RKO (cell line): ENCODE measurements at regions not wholly inside any gene's neighbourhood (a gene's known extent, or its start where the extent isn't known, plus 50 kb on each side); places are given as distances from the start of the nearest gene placed in this dataset.

Source experiments
- DNase-seq: peaks from one replicate; pipeline ENCODE4 v3.0.0-alpha.2; 2016; ENCODE audit warnings: low spot score

DNA sequence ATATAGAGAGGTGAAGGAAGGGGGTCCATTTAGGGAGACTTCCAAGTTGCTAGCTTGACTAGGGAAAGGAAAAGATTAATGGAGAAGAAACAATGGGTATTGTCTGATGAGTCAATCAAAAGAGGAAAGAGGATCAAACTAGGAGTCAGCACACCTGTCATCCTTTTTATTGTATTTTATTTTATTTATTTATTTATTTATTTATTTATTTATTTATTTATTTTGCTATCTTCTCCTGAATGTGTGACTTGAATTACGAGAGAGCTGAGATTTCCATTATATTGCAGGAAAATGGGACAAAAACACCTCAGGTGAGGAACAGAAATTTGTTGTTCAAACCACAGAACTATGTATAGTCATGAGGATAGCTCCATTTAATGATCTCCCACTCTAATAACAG lies 58.9 kb downstream of the NUDT11 start:
- DNase-seq, result no peak

- DNase-seq, result no peak
Observed at GRCh38 chrX:51435101-51435500, 61.3 kb downstream of the NUDT11 start.

- no peak for DNase-seq
Observed at GRCh38 chrX:51421972-51422597, 74.3 kb downstream of the NUDT11 start.

DNA sequence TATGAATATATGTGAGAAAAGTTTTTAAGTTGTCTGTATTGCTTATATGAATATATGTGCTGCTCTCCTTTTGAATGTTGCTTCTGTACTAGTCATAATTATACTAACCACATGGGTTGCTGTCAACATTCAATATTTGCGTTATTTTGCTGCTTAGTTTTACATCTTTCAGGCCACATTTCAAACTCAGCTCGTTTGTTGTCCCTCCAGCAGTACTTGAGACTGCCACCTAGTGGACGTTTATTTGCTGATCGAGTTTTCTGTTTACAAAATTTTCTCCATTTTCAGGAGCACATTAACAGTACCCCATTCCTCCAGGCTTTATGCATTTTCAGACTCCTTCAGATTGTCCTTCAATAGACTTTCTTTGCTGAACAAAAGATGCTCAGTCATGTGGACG lies 75.8 kb downstream of the NUDT11 start:
- peak; percentile 63 for DNase-seq

- no peak for DNase-seq
Observed at GRCh38 chrX:51408462-51408861, 75.8 kb downstream of the NUDT10 start.

- no peak for DNase-seq
Observed at GRCh38 chrX:51407520-51408409, 75.1 kb downstream of the NUDT10 start.

DNA sequence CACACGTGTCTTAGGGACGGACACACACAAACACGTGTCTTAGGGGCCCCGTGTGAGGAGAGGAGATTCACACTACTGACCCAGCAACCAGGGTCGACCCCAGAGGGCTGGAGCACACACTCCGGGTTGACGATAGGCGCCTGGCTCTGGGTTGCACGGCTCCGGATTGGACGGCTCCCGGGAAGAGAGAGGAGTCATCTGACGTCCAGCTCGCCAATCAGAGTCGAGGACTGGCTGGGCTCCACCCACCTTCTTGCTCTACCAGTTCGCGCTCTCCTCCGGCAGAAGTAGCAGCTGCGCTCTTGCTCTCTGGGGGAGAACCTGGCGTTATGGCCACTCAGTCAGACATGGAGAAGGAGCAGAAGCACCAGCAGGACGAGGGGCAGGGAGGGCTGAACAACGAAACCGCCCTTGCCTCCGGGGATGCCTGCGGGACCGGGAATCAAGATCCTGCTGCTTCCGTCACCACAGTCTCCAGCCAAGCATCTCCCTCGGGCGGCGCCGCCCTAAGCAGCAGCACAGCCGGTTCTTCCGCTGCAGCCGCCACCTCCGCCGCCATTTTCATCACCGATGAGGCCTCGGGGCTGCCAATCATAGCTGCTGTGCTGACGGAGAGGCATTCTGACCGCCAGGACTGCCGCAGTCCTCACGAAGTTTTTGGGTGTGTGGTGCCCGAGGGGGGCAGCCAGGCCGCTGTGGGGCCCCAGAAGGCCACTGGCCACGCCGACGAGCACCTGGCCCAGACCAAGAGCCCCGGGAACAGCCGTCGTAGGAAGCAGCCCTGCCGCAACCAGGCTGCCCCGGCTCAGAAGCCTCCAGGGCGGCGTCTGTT lies 74.3 kb downstream of the NUDT10 start:
- DNase-seq, result no peak

- DNase-seq, result no peak
Observed at GRCh38 chrX:51404445-51404844, 71.8 kb downstream of the NUDT10 start.

DNA sequence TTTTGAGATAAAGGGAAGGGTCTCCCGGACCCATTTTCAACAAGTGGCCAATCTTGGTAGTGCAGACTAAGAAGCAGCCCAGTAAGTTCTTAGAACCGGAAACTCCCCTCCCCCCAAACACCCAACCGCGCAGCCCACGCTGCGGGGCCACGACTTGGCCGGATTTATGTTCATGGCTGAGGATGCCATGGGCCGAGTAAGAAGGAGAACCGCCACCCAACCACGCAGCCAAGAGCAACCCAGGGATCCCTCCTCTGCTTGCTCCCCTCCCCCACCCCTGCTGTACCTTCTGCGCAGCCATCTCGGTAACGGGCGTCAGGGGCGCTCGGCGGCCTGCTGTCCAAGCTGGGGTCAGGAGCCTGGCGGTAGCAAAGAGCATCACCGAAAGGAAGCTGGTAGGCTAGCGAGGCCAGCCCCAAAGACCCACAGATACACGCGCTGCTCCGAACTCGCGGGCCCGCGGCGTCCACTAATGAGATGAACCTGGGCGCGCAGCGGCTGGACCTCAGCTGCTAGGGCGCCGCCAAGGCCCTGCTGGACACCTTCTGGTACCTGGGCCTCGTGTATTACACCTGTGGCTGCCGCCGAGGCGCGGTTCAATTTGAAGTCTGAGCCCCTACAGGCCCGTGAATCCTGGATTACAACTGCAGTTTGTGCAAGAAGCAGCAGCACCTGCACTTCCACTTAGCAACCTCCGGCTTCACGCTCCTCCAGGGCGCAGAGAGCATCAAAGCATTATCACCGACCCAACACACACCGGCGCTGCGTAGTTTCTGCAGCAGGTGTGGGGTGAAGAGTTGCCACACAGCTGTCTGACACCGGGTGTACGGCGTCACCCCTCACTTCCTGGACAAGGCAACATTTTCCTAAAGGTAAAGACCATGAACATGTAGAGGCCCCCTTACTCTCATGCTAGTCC lies 63.4 kb downstream of the NUDT10 start:
- no peak for DNase-seq

DNA sequence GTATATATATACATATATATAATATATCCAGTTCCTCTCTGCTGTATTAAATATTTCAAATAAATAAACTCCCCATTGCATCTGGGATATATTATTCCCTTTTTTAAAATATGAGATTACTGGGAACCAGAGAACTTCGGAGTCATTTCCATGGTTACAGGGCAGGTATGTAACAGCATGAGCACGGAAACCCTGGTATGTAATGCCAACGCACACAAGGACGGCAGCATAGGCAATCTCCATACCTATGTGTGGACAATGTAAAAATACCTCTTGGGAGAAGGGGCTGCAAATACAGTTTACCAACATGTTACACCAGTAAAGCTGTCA lies 62.8 kb downstream of the NUDT10 start:
- DNase-seq, result no peak
